ENCODE measurements at regions not wholly inside any gene's neighbourhood (a gene's known extent, or its start where the extent isn't known, plus 50 kb on each side); places are given as distances from the start of the nearest gene placed in this dataset.
"Not testable (repeated sequence)": the region's sequence is repeated elsewhere in the genome, so short reads cannot be mapped to it uniquely, and the experiment has no call there.

- not testable (repeated sequence) for TF ChIP-seq BHLHE40 (IDR thresholded peaks at IDR 0.05; ENCODE audit: low read depth, low read length); CTCF (IDR thresholded peaks at IDR 0.05); MYC (IDR thresholded peaks at IDR 0.05; ENCODE audit: borderline replicate concordance, low read length); RNF2 (IDR thresholded peaks at IDR 0.05; ENCODE audit: borderline replicate concordance, low read depth); KDM1A (IDR thresholded peaks at IDR 0.05; ENCODE audit: low read depth); RFX5 (IDR thresholded peaks at IDR 0.05); EP300 (IDR thresholded peaks at IDR 0.05); CHD4 (IDR thresholded peaks at IDR 0.05; ENCODE audit: borderline replicate concordance); CHD2 (IDR thresholded peaks at IDR 0.05; ENCODE audit: low read length, partially characterized antibody); PHF8 (IDR thresholded peaks at IDR 0.05; ENCODE audit: borderline replicate concordance, low read depth); JUNB (IDR thresholded peaks at IDR 0.05); POLR2A (IDR thresholded peaks at IDR 0.05; ENCODE audit: low read length)
Observed at GRCh38 chr2:123859031-123859430, 166.1 kb upstream of the CNTNAP5 start.
